ENCODE measurements at regions not wholly inside any gene's neighbourhood (a gene's known extent, or its start where the extent isn't known, plus 50 kb on each side); places are given as distances from the start of the nearest gene placed in this dataset.

DNA sequence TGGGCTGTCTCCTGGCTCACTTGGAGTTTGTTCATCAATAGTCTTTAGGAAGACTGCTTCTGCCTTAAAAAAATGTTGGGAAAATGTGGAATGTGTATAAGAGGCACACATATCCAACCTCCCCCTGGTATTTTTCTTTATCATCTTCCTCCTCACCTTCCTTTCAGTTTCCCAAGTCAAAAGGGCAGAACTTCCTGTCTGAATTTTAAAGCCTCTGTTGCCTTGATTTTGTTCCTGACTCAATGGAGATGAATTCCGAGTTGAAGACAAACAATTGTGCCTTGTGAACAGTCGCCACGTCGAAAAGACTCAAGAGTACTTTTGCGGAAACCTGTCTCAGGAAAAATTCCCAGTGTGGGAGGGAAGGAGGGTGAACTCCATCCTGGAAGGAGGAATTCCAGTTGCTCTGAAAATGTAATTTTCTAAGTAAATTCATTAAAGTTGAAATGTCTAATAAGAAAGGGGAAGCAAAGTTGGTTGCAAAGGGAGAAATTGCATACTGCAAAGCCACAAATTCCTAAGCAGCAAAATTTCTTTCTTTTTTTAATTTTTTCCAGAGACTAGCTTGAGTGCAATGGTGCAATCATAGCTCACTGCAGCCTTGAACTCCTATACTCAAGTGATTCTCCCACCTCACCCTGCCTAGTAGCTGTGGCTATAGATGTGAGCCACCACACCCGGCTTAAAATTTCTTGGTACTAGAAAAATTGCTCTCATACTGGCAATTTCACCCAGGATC is 50.2 kb upstream of the ELK3 start:
- intact Hi-C loops (cut with DNase I): no loop called here
- no peaks in the 10 kb centered on the region for H3K9me3 ChIP-seq

More for the DNA sequence above, 50.2 kb upstream of the ELK3 start:
- H3K27me3 ChIP-seq (ENCODE audit: low read depth): no peaks in the 10 kb centered on the region
- DNase-seq (no peak), ATAC-seq (no peak)
- no peaks in the 10 kb centered on the region for H3K36me3 ChIP-seq
- TF ChIP-seq, protein P1, sequence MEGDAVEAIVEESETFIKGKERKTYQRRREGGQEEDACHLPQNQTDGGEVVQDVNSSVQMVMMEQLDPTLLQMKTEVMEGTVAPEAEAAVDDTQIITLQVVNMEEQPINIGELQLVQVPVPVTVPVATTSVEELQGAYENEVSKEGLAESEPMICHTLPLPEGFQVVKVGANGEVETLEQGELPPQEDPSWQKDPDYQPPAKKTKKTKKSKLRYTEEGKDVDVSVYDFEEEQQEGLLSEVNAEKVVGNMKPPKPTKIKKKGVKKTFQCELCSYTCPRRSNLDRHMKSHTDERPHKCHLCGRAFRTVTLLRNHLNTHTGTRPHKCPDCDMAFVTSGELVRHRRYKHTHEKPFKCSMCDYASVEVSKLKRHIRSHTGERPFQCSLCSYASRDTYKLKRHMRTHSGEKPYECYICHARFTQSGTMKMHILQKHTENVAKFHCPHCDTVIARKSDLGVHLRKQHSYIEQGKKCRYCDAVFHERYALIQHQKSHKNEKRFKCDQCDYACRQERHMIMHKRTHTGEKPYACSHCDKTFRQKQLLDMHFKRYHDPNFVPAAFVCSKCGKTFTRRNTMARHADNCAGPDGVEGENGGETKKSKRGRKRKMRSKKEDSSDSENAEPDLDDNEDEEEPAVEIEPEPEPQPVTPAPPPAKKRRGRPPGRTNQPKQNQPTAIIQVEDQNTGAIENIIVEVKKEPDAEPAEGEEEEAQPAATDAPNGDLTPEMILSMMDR (IDR thresholded peaks at IDR 0.05): no peak
- no peak overlapping the region for H3K4me3 ChIP-seq
- peaks cover 9% of the 10 kb centered on the region for H3K4me1 ChIP-seq
- H3K27ac ChIP-seq: no peak overlapping the region

Data from lower lobe of right lung (tissue), 2 donors.